ENCODE measurements at regions not wholly inside any gene's neighbourhood (a gene's known extent, or its start where the extent isn't known, plus 50 kb on each side); places are given as distances from the start of the nearest gene placed in this dataset.
"Not testable (repeated sequence)": the region's sequence is repeated elsewhere in the genome, so short reads cannot be mapped to it uniquely, and the experiment has no call there.

GRCh38 chr2:87677421-87677923 lies 70.4 kb upstream of the PLGLB2 start:
- DNase-seq (ENCODE audit: low read depth) = not testable (repeated sequence)

DNA sequence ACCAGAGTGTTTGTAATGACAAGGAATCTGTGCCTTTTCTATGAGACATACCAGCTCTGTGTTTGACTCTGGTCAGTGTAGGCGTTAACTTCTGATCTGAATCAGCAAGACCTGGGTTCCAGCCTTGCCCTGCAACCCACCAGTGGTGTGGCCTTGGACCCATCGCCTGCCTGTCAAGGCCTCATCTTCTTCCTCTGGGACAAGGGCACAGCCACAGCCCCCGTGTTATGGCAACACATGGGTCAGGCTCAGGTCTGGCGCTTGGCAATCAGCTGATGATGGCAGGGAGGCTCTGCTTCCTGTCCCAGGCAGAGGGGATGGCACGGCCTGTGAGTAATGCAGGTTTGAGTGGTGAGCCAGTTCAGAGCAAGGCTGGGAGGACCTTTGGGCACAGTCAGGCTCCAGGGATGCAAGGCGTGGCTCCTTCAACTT lies 69.1 kb upstream of the PLGLB2 start:
- DNase-seq (ENCODE audit: low read depth) = not testable (repeated sequence)

- DNase-seq (ENCODE audit: low read depth) = not testable (repeated sequence)
Measured at GRCh38 chr2:87679950-87680349, 67.9 kb upstream of the PLGLB2 start.

- not testable (repeated sequence) for DNase-seq (ENCODE audit: low read depth)
Measured at GRCh38 chr2:87680691-87681090, 67.2 kb upstream of the PLGLB2 start.

DNA sequence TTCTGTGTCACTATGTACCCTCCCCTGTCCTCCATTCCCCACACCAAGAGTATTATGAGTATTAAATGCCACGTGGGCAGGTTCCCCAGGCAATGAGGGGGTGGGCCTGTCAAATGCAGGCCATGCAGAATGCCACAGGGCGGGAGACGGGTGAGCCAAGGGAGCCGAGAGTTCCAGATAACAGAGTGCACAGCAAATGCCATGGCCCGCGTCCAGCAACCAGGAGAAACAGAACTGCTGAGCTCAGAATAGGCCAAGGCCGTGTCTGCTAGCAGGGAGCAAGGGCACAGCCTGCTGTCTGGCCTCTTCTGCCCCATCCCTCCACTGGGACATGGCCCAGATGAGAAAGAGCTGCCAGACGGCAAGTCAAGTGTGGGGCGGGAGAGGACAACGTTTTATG lies 64.4 kb upstream of the PLGLB2 start:
- DNase-seq (ENCODE audit: low read depth) = not testable (repeated sequence)

GRCh38 chr2:87683961-87684360 lies 63.9 kb upstream of the PLGLB2 start:
- not testable (repeated sequence) for DNase-seq (ENCODE audit: low read depth)

- DNase-seq (ENCODE audit: low read depth) = not testable (repeated sequence)
Measured at GRCh38 chr2:87685558-87685957, 62.3 kb upstream of the PLGLB2 start.

DNA sequence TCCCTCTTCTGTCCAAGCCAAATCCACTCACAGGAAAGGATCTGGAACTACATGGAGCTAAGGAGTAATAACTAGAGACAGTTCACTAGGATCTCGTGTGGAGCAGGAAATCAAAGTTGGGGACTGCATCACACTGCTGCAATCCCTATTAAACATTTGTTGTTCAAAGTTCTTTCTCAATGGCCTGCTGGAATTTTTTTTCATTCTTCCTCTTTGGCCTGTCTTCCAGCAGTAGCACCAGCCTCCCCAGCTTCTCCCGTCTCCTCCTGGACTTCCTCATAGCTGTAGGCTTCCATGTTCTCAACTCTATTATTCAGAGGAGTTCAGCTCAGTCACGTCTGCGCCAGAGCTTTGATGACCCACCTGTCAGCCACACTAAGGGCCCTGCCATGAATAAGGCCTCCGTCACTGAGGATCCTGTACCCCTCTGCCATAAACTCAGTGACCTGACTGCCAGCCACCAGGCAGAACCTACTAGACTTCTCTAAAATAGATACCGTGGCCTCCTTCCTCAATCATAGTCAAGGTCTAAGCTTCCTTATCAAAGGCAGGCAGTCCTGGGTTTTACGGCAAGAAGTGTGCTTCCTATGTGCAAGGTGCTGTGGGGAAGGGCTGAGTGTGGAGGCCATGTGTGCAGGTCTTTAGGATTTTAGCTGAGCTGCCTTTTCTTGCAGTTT lies 60.9 kb upstream of the PLGLB2 start:
- DNase-seq (ENCODE audit: low read depth) = not testable (repeated sequence)

DNA sequence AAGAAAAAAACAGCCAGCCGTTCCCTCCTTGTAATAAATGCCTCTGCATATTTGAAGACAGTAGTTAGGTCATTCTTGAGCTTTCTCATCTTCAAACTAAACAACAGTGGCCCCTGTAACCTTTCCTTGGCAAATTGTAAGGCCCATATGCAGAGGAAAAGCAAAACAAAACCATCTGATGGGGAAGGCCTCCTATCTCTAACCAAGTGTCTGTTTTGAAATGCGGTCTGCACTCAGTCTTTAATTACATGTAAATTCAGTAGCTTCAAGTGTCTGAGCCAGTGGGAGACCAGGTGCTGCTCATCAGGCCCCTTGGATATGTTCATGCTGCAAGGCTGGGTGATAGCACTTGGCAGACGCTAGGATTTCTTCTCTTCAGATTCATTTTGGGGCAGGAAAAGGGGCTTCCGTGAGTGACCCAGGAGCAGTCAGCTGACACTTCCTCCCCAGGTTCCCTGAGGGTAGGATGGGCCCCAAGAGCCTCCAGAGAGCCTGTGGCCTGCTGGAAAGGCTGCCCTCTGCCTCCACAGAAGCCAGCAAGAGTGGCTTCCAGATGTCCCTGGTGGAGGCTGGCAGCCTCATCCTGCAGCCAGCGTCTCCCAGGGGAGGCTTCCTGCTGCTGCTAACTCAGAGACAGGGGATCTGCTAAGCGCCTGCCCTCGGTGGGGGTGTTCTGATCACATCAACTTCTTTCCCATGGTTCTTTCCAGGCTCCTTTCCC lies 60.2 kb upstream of the PLGLB2 start:
- DNase-seq (ENCODE audit: low read depth) = not testable (repeated sequence)

DNA sequence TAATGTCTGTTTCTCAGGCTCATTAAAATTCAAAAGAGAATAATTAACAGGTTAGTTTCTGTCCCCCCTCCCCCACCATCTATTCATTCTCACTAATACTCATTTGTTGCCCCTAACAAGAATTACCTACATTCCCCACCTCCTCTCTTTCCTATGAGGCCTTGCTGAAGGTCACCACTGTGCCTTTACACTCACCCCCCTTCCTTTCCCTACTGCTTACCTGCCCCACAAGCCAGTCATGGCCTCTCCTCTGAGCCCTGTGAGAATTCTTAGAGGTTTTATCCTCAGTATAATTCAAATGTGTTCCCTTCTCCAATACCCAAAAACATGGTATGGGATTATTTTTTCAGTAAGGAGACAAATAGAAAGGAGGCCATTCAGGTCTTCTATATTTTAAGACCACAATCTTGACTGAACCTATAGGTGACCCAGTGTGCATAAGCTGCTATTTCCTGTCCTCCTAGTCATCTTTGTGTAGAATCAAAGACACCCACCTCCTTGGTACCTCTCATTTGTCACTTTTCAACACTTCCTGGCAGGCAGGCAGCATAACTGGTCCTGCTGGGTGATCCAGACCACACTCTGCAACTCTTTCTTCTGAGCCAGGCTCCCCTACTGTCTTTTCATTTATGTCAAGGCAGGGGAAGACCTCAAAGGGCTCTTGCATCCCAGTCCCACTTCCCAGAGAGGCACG lies 55.8 kb upstream of the PLGLB2 start:
- not testable (repeated sequence) for DNase-seq (ENCODE audit: low read depth)

DNA sequence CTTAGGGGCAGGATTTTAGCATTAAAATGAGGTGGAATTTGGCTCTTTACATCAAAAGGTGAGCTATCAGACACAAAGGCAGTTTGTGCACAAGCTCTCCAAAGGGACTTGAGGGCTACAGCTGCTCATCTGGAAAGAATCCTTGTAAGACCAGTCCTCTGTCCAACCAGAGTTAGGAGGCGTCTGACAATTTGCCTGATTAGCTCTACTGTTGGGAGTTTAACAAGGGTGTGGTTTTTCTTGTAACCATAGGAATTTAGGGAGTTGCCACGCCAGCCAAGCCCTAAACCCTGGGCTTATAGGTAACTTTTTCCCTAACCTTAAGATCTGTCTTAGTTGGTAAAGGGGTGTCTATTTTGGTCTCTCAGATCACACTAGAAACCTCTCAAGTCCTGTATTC lies 55.0 kb upstream of the PLGLB2 start:
- DNase-seq (ENCODE audit: low read depth) = not testable (repeated sequence)

DNA sequence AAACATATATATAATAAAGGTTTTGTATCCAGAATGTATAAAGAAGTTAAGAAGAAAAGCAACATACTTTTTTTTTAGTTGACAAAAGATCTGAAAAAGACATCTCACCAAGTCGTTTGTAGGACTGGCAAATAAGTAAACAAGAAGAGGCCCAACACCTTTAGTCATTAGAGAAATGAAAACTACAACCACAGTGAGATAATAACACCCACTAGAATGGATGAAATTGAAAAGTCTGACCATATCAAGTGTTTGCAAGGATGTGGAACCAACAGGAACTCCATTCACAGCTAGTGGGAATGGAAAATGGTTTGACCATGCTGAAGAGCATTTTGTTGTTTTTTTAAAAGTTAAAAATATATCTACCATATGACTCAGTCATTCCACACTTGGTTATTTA lies 54.0 kb upstream of the PLGLB2 start:
- DNase-seq (ENCODE audit: low read depth) = not testable (repeated sequence)

- DNase-seq (ENCODE audit: low read depth) = not testable (repeated sequence)
Measured at GRCh38 chr2:87695596-87696323, 52.1 kb upstream of the PLGLB2 start.
